ENCODE measurements at regions not wholly inside any gene's neighbourhood (a gene's known extent, or its start where the extent isn't known, plus 50 kb on each side); places are given as distances from the start of the nearest gene placed in this dataset.

GRCh38 chr10:126806991-126807702 is 98.1 kb upstream of the DOCK1 start:
- Histone ChIP-seq H3K4me1 (no peaks in the 10 kb centered on the region), H3K9ac (no peak overlapping the region)

GRCh38 chr10:126808103-126808502 is 97.1 kb upstream of the DOCK1 start:
- Histone ChIP-seq H3K4me1 (no peaks in the 10 kb centered on the region), H4K20me1 (no peaks in the 10 kb centered on the region), H3K4me3 (no peak overlapping the region), H3K9me3 (replicated peaks in 1 of 11) (peaks cover 14 to 26% (median 19%) of the 10 kb centered on the region in 11 experiments; a peak in 20 of 22 replicates), H3K4me2 (no peak overlapping the region), H3K36me3 (no peaks in the 10 kb centered on the region), H3K27ac (no peak overlapping the region), H3K9ac (no peak overlapping the region), H3K27me3 (no peaks in the 10 kb centered on the region)
- TF ChIP-seq Cebpa-rat (IDR thresholded peaks at IDR 0.05), result no peak

More at GRCh38 chr10:126806991-126807702, 98.1 kb upstream of the DOCK1 start:
- Histone ChIP-seq H3K27ac (no peak overlapping the region), H3K4me2 (no peak overlapping the region), H3K27me3 (no peaks in the 10 kb centered on the region), H3K9me3 (replicated peaks in 1 of 11) (peaks cover 14 to 26% (median 19%) of the 10 kb centered on the region in 11 experiments; a peak in 20 of 22 replicates), H4K20me1 (no peaks in the 10 kb centered on the region), H3K4me3 (no peak overlapping the region), H3K36me3 (no peaks in the 10 kb centered on the region)
- TF ChIP-seq Cebpa-rat (IDR thresholded peaks at IDR 0.05), result no peak

- Histone ChIP-seq H3K9ac (no peak overlapping the region), H3K4me1 (no peaks in the 10 kb centered on the region), H3K27me3 (no peaks in the 10 kb centered on the region), H3K4me2 (no peak overlapping the region), H3K27ac (no peak overlapping the region), H3K36me3 (no peaks in the 10 kb centered on the region), H3K4me3 (no peak overlapping the region), H4K20me1 (no peaks in the 10 kb centered on the region), H3K9me3 (replicated peaks in 1 of 11) (peaks cover 14 to 26% (median 19%) of the 10 kb centered on the region in 11 experiments; a peak in 20 of 22 replicates)
- TF ChIP-seq Cebpa-rat (IDR thresholded peaks at IDR 0.05), result no peak
These were observed 91.8 kb upstream of the DOCK1 start for GRCh38 chr10:126813432-126813831.

GRCh38 chr10:126833542-126833941 is 71.7 kb upstream of the DOCK1 start:
- Histone ChIP-seq H3K4me1 (no peaks in the 10 kb centered on the region), H3K27me3 (no peaks in the 10 kb centered on the region), H3K4me3 (no peak overlapping the region), H3K36me3 (no peaks in the 10 kb centered on the region), H3K27ac (no peak overlapping the region), H4K20me1 (no peaks in the 10 kb centered on the region), H3K9me3 (replicated peaks in 1 of 11) (peaks cover 0 to 2% (median 0%) of the 10 kb centered on the region in 11 experiments; a peak in 3 of 22 replicates), H3K4me2 (no peak overlapping the region), H3K9ac (no peak overlapping the region)
- TF ChIP-seq Cebpa-rat (IDR thresholded peaks at IDR 0.05), result no peak

GRCh38 chr10:126836009-126836408 is 69.2 kb upstream of the DOCK1 start:
- Histone ChIP-seq H3K27me3 (no peaks in the 10 kb centered on the region), H3K27ac (no peak overlapping the region), H4K20me1 (no peaks in the 10 kb centered on the region), H3K4me3 (no peak overlapping the region), H3K4me1 (no peaks in the 10 kb centered on the region), H3K9me3 (replicated peaks in 1 of 11) (no peaks in the 10 kb centered on the region; a peak in 1 of 22 replicates), H3K36me3 (no peaks in the 10 kb centered on the region), H3K9ac (no peak overlapping the region), H3K4me2 (no peak overlapping the region)
- no peak for TF ChIP-seq Cebpa-rat (IDR thresholded peaks at IDR 0.05)

GRCh38 chr10:126838316-126838715 is 66.9 kb upstream of the DOCK1 start:
- no peak overlapping the region for H3K27ac ChIP-seq
- no peaks in the 10 kb centered on the region for H3K27me3 ChIP-seq
- H3K9me3 ChIP-seq (replicated peaks in 1 of 11), result no peaks in the 10 kb centered on the region; a peak in 1 of 22 replicates
- H3K36me3 ChIP-seq, result no peaks in the 10 kb centered on the region
- no peaks in the 10 kb centered on the region for H3K4me1 ChIP-seq
- no peak for TF ChIP-seq Cebpa-rat (IDR thresholded peaks at IDR 0.05)
- no peak overlapping the region for H3K9ac ChIP-seq
- H3K4me2 ChIP-seq, result no peak overlapping the region
- H4K20me1 ChIP-seq, result no peaks in the 10 kb centered on the region
- H3K4me3 ChIP-seq, result no peak overlapping the region

GRCh38 chr10:126839094-126839761 is 66.0 kb upstream of the DOCK1 start:
- no peak overlapping the region for H3K4me2 ChIP-seq
- H3K27ac ChIP-seq, result no peak overlapping the region
- H3K9ac ChIP-seq, result no peak overlapping the region
- no peaks in the 10 kb centered on the region; a peak in 1 of 22 replicates for H3K9me3 ChIP-seq (replicated peaks in 1 of 11)
- H3K4me1 ChIP-seq, result no peaks in the 10 kb centered on the region
- H3K27me3 ChIP-seq, result no peaks in the 10 kb centered on the region
- TF ChIP-seq Cebpa-rat (IDR thresholded peaks at IDR 0.05), result no peak
- no peaks in the 10 kb centered on the region for H3K36me3 ChIP-seq
- no peak overlapping the region for H3K4me3 ChIP-seq
- no peaks in the 10 kb centered on the region for H4K20me1 ChIP-seq

- Histone ChIP-seq H3K9me3 (replicated peaks in 1 of 11) (no peaks in the 10 kb centered on the region; a peak in 1 of 22 replicates), H4K20me1 (no peaks in the 10 kb centered on the region), H3K27me3 (no peaks in the 10 kb centered on the region), H3K36me3 (no peaks in the 10 kb centered on the region), H3K4me3 (no peak overlapping the region), H3K4me1 (no peaks in the 10 kb centered on the region), H3K27ac (no peak overlapping the region), H3K4me2 (no peak overlapping the region), H3K9ac (no peak overlapping the region)
- no peak for TF ChIP-seq Cebpa-rat (IDR thresholded peaks at IDR 0.05)
These were observed 64.6 kb upstream of the DOCK1 start for GRCh38 chr10:126840576-126841135.

- Histone ChIP-seq H3K4me2 (no peak overlapping the region), H4K20me1 (no peaks in the 10 kb centered on the region), H3K27ac (no peak overlapping the region), H3K9me3 (replicated peaks in 1 of 11) (no peaks in the 10 kb centered on the region; a peak in 1 of 22 replicates), H3K9ac (no peak overlapping the region), H3K4me3 (no peak overlapping the region), H3K4me1 (no peaks in the 10 kb centered on the region), H3K36me3 (no peaks in the 10 kb centered on the region), H3K27me3 (no peaks in the 10 kb centered on the region)
- TF ChIP-seq Cebpa-rat (IDR thresholded peaks at IDR 0.05), result peak in 4 of 11 experiments; percentile 10 to 63 (median 30); a peak in 2 of 22 replicates
These were observed 63.8 kb upstream of the DOCK1 start for GRCh38 chr10:126841341-126841895.

Data from BLaER1 treated with 17β-estradiol and CSF1 and Interleukin-3, amounts not matched to agents 10 nM and 100 nM (cell line).